Astrocyte of the spinal cord (primary cell): ENCODE measurements at regions not wholly inside any gene's neighbourhood (a gene's known extent, or its start where the extent isn't known, plus 50 kb on each side); places are given as distances from the start of the nearest gene placed in this dataset.
A peak's percentile ranks its signal among the peaks of the same experiment; 100 is the strongest.

Experiments used
- DNase-seq: peaks from one replicate; pipeline ENCODE4 v3.0.0; 2011; ENCODE audit warnings: low read depth, low spot score
- H3K4me3 ChIP-seq: 2 replicates; pipeline ENCODE4 v1.5.1; 2011; ENCODE audit warnings: low read depth, mild to moderate bottlenecking, low read length, moderate library complexity
- in situ Hi-C: cut with HindIII; loops from 2 replicates; pipeline ENCODE4 v1.10.0; 2017; ENCODE audit warnings: low sequenced_read_pairs
- TF ChIP-seq, protein P1 (sequence below): IDR thresholded peaks from 2 replicates; pipeline ENCODE4 v1.5.1; 2012; ENCODE audit warnings: low read depth, mild to moderate bottlenecking, low read length, inconsistent platforms

DNA sequence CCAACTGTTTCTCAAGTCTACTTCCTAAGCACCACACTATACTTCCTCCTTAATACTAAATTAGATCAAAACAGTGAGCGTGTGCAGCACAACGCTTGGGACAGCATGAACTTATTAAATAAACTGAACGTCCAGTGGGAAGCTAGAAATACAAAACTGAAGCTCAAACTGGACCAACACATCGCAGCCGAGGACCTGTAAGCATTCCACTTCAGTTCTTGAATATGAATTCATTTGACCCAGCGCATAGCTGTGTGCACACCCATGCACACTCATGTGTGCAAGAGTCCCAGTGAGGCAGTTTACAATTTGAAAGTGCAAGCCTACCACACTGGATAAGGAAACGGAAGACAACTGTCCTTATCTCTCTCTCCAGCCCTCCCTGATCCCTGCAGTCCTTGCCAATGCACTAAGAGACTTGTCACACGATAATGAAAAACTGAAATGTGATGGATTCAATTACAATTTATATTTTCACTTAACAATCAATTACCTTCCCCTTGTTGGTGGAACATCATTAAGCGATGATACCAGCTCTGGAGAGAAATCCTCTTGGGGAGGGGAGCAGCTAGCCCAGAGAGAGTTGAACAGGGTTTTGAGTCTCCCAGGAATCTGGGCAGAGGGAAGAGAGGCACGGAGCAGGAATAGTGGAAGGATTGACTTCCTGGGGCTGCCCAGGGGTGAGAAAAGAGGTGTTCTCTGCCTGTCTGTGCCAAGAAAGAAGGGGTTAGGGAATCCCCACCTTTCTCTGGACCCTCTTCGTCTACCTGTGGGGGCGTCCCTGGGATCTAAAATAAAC, 186.5 kb upstream of the KLHL29 start:
- TF ChIP-seq, protein P1, sequence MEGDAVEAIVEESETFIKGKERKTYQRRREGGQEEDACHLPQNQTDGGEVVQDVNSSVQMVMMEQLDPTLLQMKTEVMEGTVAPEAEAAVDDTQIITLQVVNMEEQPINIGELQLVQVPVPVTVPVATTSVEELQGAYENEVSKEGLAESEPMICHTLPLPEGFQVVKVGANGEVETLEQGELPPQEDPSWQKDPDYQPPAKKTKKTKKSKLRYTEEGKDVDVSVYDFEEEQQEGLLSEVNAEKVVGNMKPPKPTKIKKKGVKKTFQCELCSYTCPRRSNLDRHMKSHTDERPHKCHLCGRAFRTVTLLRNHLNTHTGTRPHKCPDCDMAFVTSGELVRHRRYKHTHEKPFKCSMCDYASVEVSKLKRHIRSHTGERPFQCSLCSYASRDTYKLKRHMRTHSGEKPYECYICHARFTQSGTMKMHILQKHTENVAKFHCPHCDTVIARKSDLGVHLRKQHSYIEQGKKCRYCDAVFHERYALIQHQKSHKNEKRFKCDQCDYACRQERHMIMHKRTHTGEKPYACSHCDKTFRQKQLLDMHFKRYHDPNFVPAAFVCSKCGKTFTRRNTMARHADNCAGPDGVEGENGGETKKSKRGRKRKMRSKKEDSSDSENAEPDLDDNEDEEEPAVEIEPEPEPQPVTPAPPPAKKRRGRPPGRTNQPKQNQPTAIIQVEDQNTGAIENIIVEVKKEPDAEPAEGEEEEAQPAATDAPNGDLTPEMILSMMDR = no peak
- DNase-seq = no peak
- in situ Hi-C loops = no loop called here
- H3K4me3 ChIP-seq = no peak overlapping the region

DNA sequence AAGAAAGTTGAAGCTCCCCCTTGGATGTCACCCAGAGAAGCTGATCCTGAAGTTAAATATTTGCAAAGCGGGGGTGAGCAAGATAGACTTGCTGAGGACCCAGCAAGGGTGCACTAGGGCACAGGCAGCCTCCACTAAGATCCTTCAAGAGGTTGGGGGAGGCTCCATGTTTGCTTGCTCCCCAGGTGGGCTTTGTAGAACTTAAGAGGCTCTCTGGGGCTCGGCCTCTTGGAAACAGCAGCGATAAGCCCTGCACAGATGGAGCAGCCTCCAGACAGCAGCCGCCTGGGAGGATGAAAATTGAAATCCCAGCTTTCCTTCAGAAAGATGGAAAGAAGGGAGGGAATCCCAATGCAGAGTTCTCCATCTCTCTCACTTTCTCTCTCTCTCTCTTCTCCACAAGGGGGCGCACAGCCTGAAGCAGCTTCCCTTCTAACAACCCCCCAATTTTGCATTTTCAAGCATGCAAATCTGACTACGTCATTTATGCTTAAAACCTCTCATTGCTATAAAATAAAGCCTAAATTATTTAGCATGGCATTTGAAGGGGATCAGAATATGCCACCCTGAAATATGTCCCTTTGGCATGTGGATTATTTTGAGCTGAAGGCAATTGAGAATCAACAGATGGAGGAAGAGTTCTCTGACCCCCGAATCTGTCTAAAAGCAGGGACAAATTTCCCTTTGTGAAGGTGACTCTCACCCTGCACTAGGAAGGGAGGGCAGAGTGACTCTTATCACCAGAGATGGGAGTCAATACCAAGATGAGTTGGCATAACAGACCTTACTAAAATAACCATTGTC, 185.7 kb upstream of the KLHL29 start:
- DNase-seq = no peak
- TF ChIP-seq, protein P1 = peak; percentile 47
- no peak overlapping the region for H3K4me3 ChIP-seq
- in situ Hi-C loops = no loop called here

DNA sequence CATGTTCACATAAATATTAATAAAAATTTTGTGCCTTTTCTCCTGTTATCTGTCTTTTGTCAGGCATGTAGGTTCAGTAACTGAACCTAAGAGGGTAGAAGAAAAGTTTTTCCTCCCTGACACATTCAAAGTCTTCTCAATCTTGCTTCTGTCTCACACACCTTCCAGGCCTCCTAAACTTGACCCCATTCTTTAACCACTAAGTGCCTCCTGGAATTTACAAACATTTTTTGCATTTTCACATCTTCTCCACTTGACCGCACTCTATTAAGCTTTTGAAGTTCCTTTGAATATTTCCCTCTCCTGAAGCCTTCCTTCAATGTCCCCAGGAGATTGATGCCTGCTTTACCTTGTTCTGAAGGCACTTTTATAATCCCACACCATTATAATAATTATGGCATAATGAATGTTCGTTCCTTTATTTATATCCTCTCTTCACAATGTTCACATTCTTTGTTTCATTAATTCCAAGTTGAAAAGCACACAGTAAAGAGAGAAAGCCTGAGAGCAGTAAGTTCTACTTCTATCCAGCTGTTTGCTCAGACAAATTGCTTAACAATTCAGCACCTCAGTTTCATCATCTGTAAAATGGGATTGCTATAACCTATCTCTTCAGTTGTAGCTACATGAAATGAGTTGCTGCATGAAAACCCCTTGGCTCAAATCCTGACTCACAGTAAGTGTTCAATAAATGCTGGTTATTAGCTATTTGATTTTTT, 184.8 kb upstream of the KLHL29 start:
- in situ Hi-C loops = no loop called here
- H3K4me3 ChIP-seq = no peak overlapping the region
- TF ChIP-seq, protein P1 = no peak
- DNase-seq = no peak

GRCh38 chr2:23200787-23201114, 184.2 kb upstream of the KLHL29 start:
- in situ Hi-C loops = no loop called here
- no peak overlapping the region for H3K4me3 ChIP-seq
- TF ChIP-seq, protein P1 = no peak
- no peak for DNase-seq

GRCh38 chr2:23203383-23203782, 181.6 kb upstream of the KLHL29 start:
- no peak for DNase-seq
- no peak overlapping the region for H3K4me3 ChIP-seq
- in situ Hi-C loops = no loop called here
- TF ChIP-seq, protein P1 = no peak

DNA sequence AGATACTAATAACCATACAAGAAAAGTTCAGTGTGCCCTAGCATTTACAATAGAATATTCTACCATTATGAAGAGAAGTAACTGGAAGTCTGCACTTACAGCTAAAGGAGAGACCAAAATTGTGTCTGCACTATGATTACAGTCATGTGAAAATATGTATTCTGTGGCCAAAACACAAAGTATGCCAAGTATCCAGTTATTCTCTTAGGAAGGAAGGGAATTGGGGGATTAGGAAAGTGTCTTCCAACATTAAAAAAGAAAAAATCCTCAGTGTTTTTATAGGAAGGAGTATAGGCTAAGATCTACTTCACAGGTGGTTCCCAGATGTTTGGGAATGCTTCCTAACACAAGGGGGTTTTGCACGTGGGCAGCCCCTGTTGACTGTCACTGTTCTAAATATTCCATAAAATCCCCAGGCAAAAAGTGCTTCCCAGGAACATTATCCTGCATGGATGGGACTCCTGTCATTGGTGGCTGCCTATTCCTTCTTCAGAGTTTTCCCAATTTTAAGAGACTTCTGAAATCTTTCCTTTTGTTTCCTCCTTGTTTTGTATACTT, 180.2 kb upstream of the KLHL29 start:
- in situ Hi-C loops = no loop called here
- DNase-seq = no peak
- TF ChIP-seq, protein P1 = no peak
- no peak overlapping the region for H3K4me3 ChIP-seq
